ENCODE measurements at regions not wholly inside any gene's neighbourhood (a gene's known extent, or its start where the extent isn't known, plus 50 kb on each side); places are given as distances from the start of the nearest gene placed in this dataset.

DNA sequence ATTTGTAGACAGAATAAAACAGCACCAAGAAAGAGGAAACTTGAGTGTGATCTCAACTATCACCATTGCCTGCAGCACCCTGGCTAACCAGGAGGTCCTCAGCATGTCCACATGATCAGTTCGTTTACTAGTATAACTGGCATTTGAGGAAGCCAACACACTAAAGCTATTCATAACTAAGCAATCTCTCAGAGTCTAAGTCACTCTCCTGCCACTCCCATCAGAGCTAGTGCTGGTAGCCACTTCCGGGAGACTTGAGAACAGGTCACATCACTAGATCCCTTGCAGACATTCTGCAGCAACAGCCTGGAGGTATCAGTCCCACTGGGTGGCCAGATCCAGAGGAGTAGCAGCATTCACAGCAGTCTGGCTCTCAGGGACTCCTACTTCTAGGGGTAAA is 352.9 kb upstream of the OR4E1 start:
- no peak overlapping the region for H3K27ac ChIP-seq (ENCODE audit: low read depth, low read length)
- no peaks in the 10 kb centered on the region for H3K9me3 ChIP-seq (ENCODE audit: control insufficient read depth in 1 of 2, low read length in 2 of 2)
- H3K4me3 ChIP-seq (ENCODE audit: low read depth in 1 of 2, low read length in 2 of 2) = no peak overlapping the region
- H3K27me3 ChIP-seq (ENCODE audit: control insufficient read depth in 1 of 2, insufficient read depth in 2 of 2, low read length in 2 of 2) = no peaks in the 10 kb centered on the region
- no peaks in the 10 kb centered on the region for H3K4me1 ChIP-seq (ENCODE audit: control insufficient read depth in 1 of 2, insufficient read depth in 2 of 2, low read length in 2 of 2)
- no peaks in the 10 kb centered on the region for H3K36me3 ChIP-seq (ENCODE audit: control insufficient read depth in 1 of 2, insufficient read depth in 2 of 2, low read length in 2 of 2)
- no peak overlapping the region for H3K9ac ChIP-seq (ENCODE audit: low read depth in 1 of 2, low read length in 2 of 2)

DNA sequence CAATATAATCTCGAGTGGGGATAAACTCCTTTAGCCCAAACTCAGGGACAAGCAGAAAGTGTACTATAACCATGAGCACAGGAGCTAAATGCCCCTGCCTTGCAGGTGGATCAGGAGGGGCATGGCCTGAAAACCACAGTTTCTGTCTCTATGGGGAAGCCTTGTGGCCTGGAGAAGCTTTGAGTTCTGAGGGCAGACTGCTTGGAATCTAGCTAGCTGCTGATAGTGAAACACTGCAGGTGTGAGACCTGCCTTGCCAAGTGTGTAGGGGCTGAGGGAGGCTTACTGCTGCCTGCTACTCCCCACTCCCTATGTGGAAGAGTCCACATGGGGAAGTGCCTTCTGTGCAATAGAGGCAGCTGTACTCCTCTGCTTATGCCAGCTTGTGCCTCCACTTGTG is 352.3 kb upstream of the OR4E1 start:
- no peaks in the 10 kb centered on the region for H3K36me3 ChIP-seq (ENCODE audit: control insufficient read depth in 1 of 2, insufficient read depth in 2 of 2, low read length in 2 of 2)
- H3K4me1 ChIP-seq (ENCODE audit: control insufficient read depth in 1 of 2, insufficient read depth in 2 of 2, low read length in 2 of 2) = no peaks in the 10 kb centered on the region
- no peak overlapping the region for H3K4me3 ChIP-seq (ENCODE audit: low read depth in 1 of 2, low read length in 2 of 2)

DNA sequence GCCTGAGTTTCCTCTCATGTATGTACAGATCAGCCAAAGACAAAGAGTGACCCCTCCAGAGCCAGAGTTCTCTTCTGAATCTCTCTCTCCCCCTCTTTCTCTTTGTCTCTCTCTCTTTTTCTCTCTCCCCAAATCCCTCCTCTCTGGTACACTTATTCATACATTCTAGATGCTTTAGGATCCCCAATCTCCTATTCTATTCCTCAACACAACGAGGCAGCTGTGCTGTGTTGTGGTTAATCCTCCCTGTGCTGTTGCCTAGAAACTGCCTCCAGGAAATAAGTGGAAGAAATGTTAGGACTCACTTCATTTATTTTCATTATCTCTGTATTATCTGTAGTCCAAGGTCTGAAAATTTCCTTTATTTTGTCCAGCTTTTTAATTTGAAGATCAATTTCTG is 350.5 kb upstream of the OR4E1 start:
- H3K9ac ChIP-seq (ENCODE audit: low read depth in 1 of 2, low read length in 2 of 2) = no peak overlapping the region
- no peaks in the 10 kb centered on the region for H3K27me3 ChIP-seq (ENCODE audit: control insufficient read depth in 1 of 2, insufficient read depth in 2 of 2, low read length in 2 of 2)
- no peak overlapping the region for H3K4me3 ChIP-seq (ENCODE audit: low read depth in 1 of 2, low read length in 2 of 2)

More for the DNA sequence above, 352.3 kb upstream of the OR4E1 start:
- Histone ChIP-seq H3K9me3 (ENCODE audit: control insufficient read depth in 1 of 2, low read length in 2 of 2) (no peaks in the 10 kb centered on the region), H3K9ac (ENCODE audit: low read depth in 1 of 2, low read length in 2 of 2) (no peak overlapping the region), H3K27ac (ENCODE audit: low read depth, low read length) (no peak overlapping the region), H3K27me3 (ENCODE audit: control insufficient read depth in 1 of 2, insufficient read depth in 2 of 2, low read length in 2 of 2) (no peaks in the 10 kb centered on the region)

DNA sequence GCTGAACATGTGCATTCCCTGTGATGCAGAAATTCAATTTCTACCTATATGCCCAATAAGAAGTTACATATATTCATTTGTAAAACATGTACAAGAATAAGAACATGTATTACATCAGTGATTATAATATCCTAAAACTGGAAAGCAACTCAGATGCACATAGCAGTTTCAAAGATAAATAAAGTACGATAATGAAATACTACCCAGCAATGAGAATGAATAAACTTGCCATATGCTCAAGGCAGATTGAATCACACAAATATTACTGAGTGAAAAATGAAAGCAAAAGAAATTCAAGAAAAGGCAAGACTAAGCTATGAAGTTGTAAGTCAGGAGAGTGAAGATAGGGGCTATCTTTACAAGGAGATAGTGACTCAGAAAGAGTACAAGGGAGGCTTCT is 345.3 kb upstream of the OR4E1 start:
- H3K4me3 ChIP-seq (ENCODE audit: low read depth in 1 of 2, low read length in 2 of 2) = no peak overlapping the region
- no peak overlapping the region for H3K9ac ChIP-seq (ENCODE audit: low read depth in 1 of 2, low read length in 2 of 2)
- no peaks in the 10 kb centered on the region for H3K9me3 ChIP-seq (ENCODE audit: control insufficient read depth in 1 of 2, low read length in 2 of 2)
- no peaks in the 10 kb centered on the region for H3K36me3 ChIP-seq (ENCODE audit: control insufficient read depth in 1 of 2, insufficient read depth in 2 of 2, low read length in 2 of 2)
- H3K27me3 ChIP-seq (ENCODE audit: control insufficient read depth in 1 of 2, insufficient read depth in 2 of 2, low read length in 2 of 2) = no peaks in the 10 kb centered on the region
- no peaks in the 10 kb centered on the region for H3K4me1 ChIP-seq (ENCODE audit: control insufficient read depth in 1 of 2, insufficient read depth in 2 of 2, low read length in 2 of 2)
- H3K27ac ChIP-seq (ENCODE audit: low read depth, low read length) = no peak overlapping the region

More for the DNA sequence above, 350.5 kb upstream of the OR4E1 start:
- Histone ChIP-seq H3K9me3 (ENCODE audit: control insufficient read depth in 1 of 2, low read length in 2 of 2) (no peaks in the 10 kb centered on the region), H3K4me1 (ENCODE audit: control insufficient read depth in 1 of 2, insufficient read depth in 2 of 2, low read length in 2 of 2) (no peaks in the 10 kb centered on the region), H3K36me3 (ENCODE audit: control insufficient read depth in 1 of 2, insufficient read depth in 2 of 2, low read length in 2 of 2) (no peaks in the 10 kb centered on the region), H3K27ac (ENCODE audit: low read depth, low read length) (no peak overlapping the region)

DNA sequence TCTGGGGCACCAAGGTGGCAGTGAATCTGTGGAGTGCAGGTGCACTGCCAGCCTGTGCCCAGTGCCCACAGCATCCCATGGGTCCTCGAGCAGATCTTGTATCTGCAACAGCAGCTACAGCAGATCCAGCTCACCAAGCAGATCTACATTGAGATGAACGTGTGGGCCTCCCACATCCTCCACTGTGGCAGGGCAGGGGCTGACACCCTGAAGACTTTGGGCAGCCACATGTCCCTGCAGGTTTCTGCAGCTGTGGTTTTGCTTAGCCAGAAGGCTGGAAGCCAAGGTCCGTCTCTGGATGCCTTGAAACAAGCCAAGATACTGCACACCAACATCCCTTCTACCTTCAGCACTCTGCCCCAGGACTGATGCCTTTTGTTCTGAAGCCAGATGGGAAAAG is 338.8 kb upstream of the OR4E1 start:
- no peak overlapping the region for H3K4me3 ChIP-seq (ENCODE audit: low read depth in 1 of 2, low read length in 2 of 2)
- no peak overlapping the region for H3K27ac ChIP-seq (ENCODE audit: low read depth, low read length)
- no peaks in the 10 kb centered on the region for H3K36me3 ChIP-seq (ENCODE audit: control insufficient read depth in 1 of 2, insufficient read depth in 2 of 2, low read length in 2 of 2)
- no peak overlapping the region for H3K9ac ChIP-seq (ENCODE audit: low read depth in 1 of 2, low read length in 2 of 2)
- no peaks in the 10 kb centered on the region for H3K9me3 ChIP-seq (ENCODE audit: control insufficient read depth in 1 of 2, low read length in 2 of 2)
- H3K4me1 ChIP-seq (ENCODE audit: control insufficient read depth in 1 of 2, insufficient read depth in 2 of 2, low read length in 2 of 2) = no peaks in the 10 kb centered on the region
- H3K27me3 ChIP-seq (ENCODE audit: control insufficient read depth in 1 of 2, insufficient read depth in 2 of 2, low read length in 2 of 2) = no peaks in the 10 kb centered on the region

DNA sequence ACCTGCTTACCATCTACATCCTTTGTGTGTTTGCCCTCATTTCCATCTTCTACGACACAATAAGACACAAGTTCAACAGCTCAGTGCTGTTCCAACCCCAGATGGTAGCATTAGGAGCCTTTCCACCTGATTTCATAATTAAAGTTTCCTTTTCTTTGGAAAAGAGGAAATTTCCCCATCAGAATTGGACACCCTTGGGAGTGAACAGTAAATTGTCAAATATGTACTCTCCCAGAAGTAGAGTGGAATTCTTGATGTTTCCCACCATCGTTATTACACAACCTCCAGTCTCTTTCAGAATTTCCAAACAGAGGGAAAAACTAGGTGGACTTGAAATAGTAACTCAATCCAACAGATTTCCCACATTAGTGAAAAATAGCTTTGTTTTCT is 337.6 kb upstream of the OR4E1 start:
- H3K4me3 ChIP-seq (ENCODE audit: low read depth in 1 of 2, low read length in 2 of 2) = no peak overlapping the region
- H3K36me3 ChIP-seq (ENCODE audit: control insufficient read depth in 1 of 2, insufficient read depth in 2 of 2, low read length in 2 of 2) = no peaks in the 10 kb centered on the region
- H3K27ac ChIP-seq (ENCODE audit: low read depth, low read length) = no peak overlapping the region
- H3K9me3 ChIP-seq (ENCODE audit: control insufficient read depth in 1 of 2, low read length in 2 of 2) = no peaks in the 10 kb centered on the region
- H3K27me3 ChIP-seq (ENCODE audit: control insufficient read depth in 1 of 2, insufficient read depth in 2 of 2, low read length in 2 of 2) = no peaks in the 10 kb centered on the region
- no peak overlapping the region for H3K9ac ChIP-seq (ENCODE audit: low read depth in 1 of 2, low read length in 2 of 2)
- no peaks in the 10 kb centered on the region for H3K4me1 ChIP-seq (ENCODE audit: control insufficient read depth in 1 of 2, insufficient read depth in 2 of 2, low read length in 2 of 2)

DNA sequence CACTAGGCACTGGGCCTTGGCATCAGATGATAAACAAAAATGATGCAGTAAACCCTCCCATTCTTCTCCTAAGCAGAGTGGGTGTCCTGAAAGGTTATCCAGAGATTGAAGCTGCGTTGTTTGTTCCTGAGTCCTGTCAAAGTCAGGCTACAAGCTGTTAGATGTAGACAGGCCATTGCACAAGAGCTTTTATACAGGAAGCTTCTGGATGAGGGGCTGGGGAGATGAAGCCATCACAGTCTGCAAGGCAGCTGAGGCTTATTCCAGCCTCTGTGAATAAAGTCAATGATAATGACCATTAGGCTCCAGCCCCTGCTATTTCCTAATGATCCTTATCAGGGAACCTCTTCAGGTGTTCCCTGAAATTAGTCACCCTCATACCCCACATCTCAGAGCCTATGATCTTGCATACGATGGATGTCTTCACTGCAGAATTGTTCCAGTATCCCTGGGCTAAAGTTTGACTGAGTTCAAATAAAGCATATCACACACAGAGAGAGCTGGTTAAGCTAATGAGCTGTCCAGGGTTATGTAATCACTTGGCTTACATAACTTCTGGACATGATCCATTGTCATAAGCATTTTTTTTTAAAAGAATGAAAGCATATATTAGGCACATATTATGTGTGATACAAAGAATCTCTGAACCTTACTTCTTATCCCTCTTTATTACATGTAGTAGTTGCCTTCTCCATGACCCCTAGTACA is 337.1 kb upstream of the OR4E1 start:
- no peak overlapping the region for H3K27ac ChIP-seq (ENCODE audit: low read depth, low read length)

DNA sequence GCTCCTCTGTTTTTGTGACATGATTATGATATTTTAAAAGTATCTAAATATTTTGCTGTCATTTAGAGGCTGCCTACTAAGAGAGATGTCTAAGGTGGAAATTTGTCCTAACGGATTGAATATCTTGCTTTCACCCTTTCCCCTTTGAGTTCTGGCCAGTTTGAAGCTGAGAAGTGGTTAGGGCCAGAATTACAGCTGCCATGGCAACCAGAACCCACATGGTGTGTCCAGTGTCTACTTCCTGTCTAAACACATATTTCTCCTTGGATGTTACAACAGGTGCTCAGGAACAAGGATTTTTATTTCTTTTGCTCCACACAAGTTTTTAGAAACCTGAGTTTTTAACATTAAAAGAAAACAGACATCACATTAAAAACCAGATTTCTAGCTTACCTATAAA is 335.1 kb upstream of the OR4E1 start:
- Histone ChIP-seq H3K9me3 (ENCODE audit: control insufficient read depth in 1 of 2, low read length in 2 of 2) (no peaks in the 10 kb centered on the region), H3K4me3 (ENCODE audit: low read depth in 1 of 2, low read length in 2 of 2) (no peak overlapping the region), H3K27ac (ENCODE audit: low read depth, low read length) (no peak overlapping the region), H3K4me1 (ENCODE audit: control insufficient read depth in 1 of 2, insufficient read depth in 2 of 2, low read length in 2 of 2) (no peaks in the 10 kb centered on the region), H3K9ac (ENCODE audit: low read depth in 1 of 2, low read length in 2 of 2) (no peak overlapping the region), H3K36me3 (ENCODE audit: control insufficient read depth in 1 of 2, insufficient read depth in 2 of 2, low read length in 2 of 2) (no peaks in the 10 kb centered on the region), H3K27me3 (ENCODE audit: control insufficient read depth in 1 of 2, insufficient read depth in 2 of 2, low read length in 2 of 2) (no peaks in the 10 kb centered on the region)

More for the DNA sequence above, 337.1 kb upstream of the OR4E1 start:
- H3K27me3 ChIP-seq (ENCODE audit: control insufficient read depth in 1 of 2, insufficient read depth in 2 of 2, low read length in 2 of 2) = no peaks in the 10 kb centered on the region
- no peaks in the 10 kb centered on the region for H3K9me3 ChIP-seq (ENCODE audit: control insufficient read depth in 1 of 2, low read length in 2 of 2)
- no peaks in the 10 kb centered on the region for H3K36me3 ChIP-seq (ENCODE audit: control insufficient read depth in 1 of 2, insufficient read depth in 2 of 2, low read length in 2 of 2)
- no peak overlapping the region for H3K4me3 ChIP-seq (ENCODE audit: low read depth in 1 of 2, low read length in 2 of 2)
- H3K4me1 ChIP-seq (ENCODE audit: control insufficient read depth in 1 of 2, insufficient read depth in 2 of 2, low read length in 2 of 2) = no peaks in the 10 kb centered on the region
- H3K9ac ChIP-seq (ENCODE audit: low read depth in 1 of 2, low read length in 2 of 2) = no peak overlapping the region

DNA sequence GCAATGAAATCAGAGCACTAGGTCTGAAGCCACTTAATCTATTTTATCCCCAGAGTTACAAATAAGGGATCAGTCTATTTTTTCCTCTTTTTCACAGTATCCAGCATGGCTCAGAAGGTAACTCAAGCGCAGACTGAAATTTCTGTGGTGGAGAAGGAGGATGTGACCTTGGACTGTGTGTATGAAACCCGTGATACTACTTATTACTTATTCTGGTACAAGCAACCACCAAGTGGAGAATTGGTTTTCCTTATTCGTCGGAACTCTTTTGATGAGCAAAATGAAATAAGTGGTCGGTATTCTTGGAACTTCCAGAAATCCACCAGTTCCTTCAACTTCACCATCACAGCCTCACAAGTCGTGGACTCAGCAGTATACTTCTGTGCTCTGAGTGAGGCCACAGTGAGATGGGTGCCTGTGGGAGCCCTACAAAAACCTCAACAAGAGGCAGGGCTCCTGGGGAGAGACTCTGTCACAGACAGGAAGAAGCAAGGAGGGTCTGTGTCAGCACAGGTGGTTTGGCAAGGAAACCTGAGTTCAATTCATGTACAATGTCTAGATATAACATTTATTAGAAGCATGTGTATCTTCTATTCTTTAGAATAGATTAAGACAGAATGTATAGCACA is 334.3 kb upstream of the OR4E1 start:
- no peak overlapping the region for H3K27ac ChIP-seq (ENCODE audit: low read depth, low read length)

DNA sequence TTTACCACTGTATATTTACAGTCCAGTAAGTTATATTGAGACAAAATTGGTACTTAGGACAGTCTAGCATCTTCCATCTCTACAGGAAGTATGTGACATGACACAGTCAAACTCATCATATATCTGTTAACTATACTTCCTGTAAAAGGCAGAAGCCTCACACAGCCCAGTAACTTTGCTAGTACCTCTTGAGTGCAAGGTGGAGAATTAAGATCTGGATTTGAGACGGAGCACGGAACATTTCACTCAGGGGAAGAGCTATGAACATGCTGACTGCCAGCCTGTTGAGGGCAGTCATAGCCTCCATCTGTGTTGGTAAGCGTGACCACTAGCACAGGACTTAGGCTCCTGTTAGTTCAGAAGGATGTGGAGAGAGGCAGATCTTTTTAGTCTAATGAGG is 333.7 kb upstream of the OR4E1 start:
- H3K4me3 ChIP-seq (ENCODE audit: low read depth in 1 of 2, low read length in 2 of 2) = no peak overlapping the region

More for the DNA sequence above, 334.3 kb upstream of the OR4E1 start:
- Histone ChIP-seq H3K9ac (ENCODE audit: low read depth in 1 of 2, low read length in 2 of 2) (no peak overlapping the region), H3K27me3 (ENCODE audit: control insufficient read depth in 1 of 2, insufficient read depth in 2 of 2, low read length in 2 of 2) (no peaks in the 10 kb centered on the region), H3K9me3 (ENCODE audit: control insufficient read depth in 1 of 2, low read length in 2 of 2) (no peaks in the 10 kb centered on the region), H3K4me3 (ENCODE audit: low read depth in 1 of 2, low read length in 2 of 2) (no peak overlapping the region), H3K36me3 (ENCODE audit: control insufficient read depth in 1 of 2, insufficient read depth in 2 of 2, low read length in 2 of 2) (no peaks in the 10 kb centered on the region), H3K4me1 (ENCODE audit: control insufficient read depth in 1 of 2, insufficient read depth in 2 of 2, low read length in 2 of 2) (no peaks in the 10 kb centered on the region)

More for the DNA sequence above, 333.7 kb upstream of the OR4E1 start:
- Histone ChIP-seq H3K27ac (ENCODE audit: low read depth, low read length) (no peak overlapping the region), H3K4me1 (ENCODE audit: control insufficient read depth in 1 of 2, insufficient read depth in 2 of 2, low read length in 2 of 2) (no peaks in the 10 kb centered on the region), H3K9me3 (ENCODE audit: control insufficient read depth in 1 of 2, low read length in 2 of 2) (no peaks in the 10 kb centered on the region), H3K36me3 (ENCODE audit: control insufficient read depth in 1 of 2, insufficient read depth in 2 of 2, low read length in 2 of 2) (no peaks in the 10 kb centered on the region), H3K27me3 (ENCODE audit: control insufficient read depth in 1 of 2, insufficient read depth in 2 of 2, low read length in 2 of 2) (no peaks in the 10 kb centered on the region), H3K9ac (ENCODE audit: low read depth in 1 of 2, low read length in 2 of 2) (no peak overlapping the region)

Data from duodenal mucosa (tissue), 2 donors.